Skeletal muscle tissue (tissue), 3 donors: ENCODE measurements at regions not wholly inside any gene's neighbourhood (a gene's known extent, or its start where the extent isn't known, plus 50 kb on each side); places are given as distances from the start of the nearest gene placed in this dataset.
"Not testable (repeated sequence)": the region's sequence is repeated elsewhere in the genome, so short reads cannot be mapped to it uniquely, and the experiment has no call there.

Source experiments
- H3K27ac ChIP-seq: one replicate; pipeline ENCODE4 v1.7.0; 2013; ENCODE audit warnings: mild to moderate bottlenecking, low read depth, low read length, inconsistent platforms
- H3K27me3 ChIP-seq, 3 donors: one replicate each; pipeline ENCODE4 v1.7.0; 2013; ENCODE audit warnings: low read length in 3 of 3; ENCODE audit not compliant: control insufficient read depth in 3 of 3, insufficient read depth in 3 of 3
- H3K36me3 ChIP-seq, 3 donors: one replicate each; pipeline ENCODE4 v1.7.0; 2013; ENCODE audit warnings: low read length in 3 of 3; ENCODE audit not compliant: control insufficient read depth in 3 of 3, insufficient read depth in 3 of 3
- H3K4me1 ChIP-seq, 3 donors: one replicate each; pipeline ENCODE4 v1.7.0; 2013; ENCODE audit warnings: low read length in 3 of 3, mild to moderate bottlenecking in 3 of 3; ENCODE audit not compliant: control insufficient read depth in 3 of 3, insufficient read depth in 3 of 3
- H3K4me3 ChIP-seq, 3 donors: one replicate each; pipeline ENCODE4 v1.7.0; 2013; ENCODE audit warnings: low read length in 3 of 3
- H3K9ac ChIP-seq, 3 donors: one replicate each; pipeline ENCODE4 v1.7.0; 2013; ENCODE audit warnings: low read length in 3 of 3, mild to moderate bottlenecking in 3 of 3, moderate library complexity in 2 of 3, low read depth in 1 of 3
- H3K9me3 ChIP-seq, 3 donors: one replicate each; pipeline ENCODE4 v1.7.0; 2013; ENCODE audit warnings: low read length in 3 of 3; ENCODE audit not compliant: control insufficient read depth in 3 of 3
- donor health status: Osteomylitis.

DNA sequence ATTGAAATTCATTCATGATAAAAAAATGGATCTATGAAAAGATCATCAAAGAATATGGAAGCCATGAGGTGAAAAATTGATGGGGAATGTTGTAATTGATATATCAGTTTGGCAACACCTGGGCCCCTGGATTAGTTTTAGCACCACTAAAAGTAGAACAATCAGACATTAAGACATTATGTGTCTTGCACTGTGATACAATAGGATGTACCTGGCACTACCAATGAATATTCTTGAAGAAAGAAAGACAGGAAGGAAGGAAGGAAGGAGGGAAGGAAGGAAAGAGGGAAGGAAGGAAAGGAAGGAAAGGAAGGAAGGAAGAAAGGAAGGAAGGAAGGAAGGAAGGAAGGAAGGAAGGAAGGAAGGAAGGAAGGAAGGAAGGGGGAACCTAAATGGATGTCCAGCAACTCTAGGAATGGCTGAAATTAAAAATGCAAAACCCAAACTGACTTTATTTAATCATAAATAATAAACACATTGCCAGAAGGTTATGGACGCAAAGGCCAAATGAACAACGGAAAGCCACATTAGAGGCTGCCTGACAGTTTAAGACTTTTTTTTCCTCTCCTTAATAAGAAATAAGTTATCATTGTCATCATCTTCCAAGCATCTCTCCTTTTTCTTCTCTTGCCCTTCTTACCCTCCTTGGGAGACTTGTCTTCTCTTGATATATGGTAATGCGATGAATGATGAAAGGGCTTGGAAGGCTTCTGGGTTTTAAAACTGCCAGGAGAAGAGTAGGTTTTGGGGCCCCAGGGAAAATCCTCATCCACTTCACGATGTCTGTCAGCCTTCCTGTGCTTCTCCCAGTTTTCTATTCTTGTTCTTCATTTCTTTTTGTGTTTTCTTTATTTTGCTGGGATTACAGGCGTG is 224.4 kb downstream of the EXOC5 start:
- not testable (repeated sequence) for H3K4me1 ChIP-seq, H3K9me3 ChIP-seq, H3K27ac ChIP-seq, H3K27me3 ChIP-seq, H3K4me3 ChIP-seq, H3K36me3 ChIP-seq, H3K9ac ChIP-seq

DNA sequence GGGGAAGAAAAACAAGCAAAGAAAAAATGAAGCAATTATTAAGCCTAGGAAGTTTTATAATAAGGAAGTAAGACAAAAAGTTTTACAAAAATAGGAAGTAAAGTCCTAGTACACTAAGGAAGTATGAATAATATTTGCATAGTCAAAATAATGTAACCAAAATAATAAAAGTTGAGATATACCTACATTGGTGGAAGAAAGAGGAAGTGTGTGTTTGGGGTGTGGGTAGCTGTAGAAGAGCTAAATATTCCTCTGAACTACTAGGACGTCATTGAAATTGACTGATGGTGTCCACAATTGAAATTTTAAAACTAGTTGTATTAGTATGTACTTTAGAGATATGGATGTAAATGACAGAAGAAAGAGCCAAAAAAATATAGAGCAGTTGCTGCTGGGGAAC is 228.4 kb upstream of the OTX2 start:
- no peaks in the 10 kb centered on the region for H3K4me1 ChIP-seq
- no peak overlapping the region for H3K9ac ChIP-seq
- no peak overlapping the region for H3K27ac ChIP-seq
- H3K27me3 ChIP-seq: no peaks in the 10 kb centered on the region
- no peak overlapping the region for H3K4me3 ChIP-seq
- peaks cover 0 to 2% (median 0%) of the 10 kb centered on the region in 3 donors for H3K9me3 ChIP-seq
- H3K36me3 ChIP-seq: no peaks in the 10 kb centered on the region

DNA sequence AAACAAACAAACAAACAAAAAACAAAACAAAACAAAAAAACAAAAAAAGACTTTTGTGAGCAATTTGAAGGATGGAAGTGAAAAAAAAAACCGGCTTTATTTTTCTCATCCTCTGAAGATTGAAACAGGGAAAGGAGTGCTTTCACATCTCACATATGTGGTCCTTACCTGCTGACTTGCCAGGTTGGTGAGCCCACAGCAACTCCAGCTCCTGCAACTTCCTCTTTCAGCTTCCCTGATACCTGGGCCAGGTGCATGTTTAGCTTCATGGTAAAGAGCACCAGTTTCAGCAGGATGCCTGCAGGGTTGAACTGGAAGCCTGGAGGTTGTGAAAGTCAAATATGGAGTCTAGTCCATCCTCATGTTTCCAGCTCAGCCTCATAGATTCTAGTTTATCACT is 221.2 kb upstream of the OTX2 start:
- Histone ChIP-seq H3K27me3 (no peaks in the 10 kb centered on the region), H3K9ac (no peak overlapping the region), H3K36me3 (no peaks in the 10 kb centered on the region), H3K4me3 (no peak overlapping the region), H3K27ac (no peak overlapping the region), H3K9me3 (peaks cover 4 to 8% (median 8%) of the 10 kb centered on the region in 3 donors), H3K4me1 (no peaks in the 10 kb centered on the region)

DNA sequence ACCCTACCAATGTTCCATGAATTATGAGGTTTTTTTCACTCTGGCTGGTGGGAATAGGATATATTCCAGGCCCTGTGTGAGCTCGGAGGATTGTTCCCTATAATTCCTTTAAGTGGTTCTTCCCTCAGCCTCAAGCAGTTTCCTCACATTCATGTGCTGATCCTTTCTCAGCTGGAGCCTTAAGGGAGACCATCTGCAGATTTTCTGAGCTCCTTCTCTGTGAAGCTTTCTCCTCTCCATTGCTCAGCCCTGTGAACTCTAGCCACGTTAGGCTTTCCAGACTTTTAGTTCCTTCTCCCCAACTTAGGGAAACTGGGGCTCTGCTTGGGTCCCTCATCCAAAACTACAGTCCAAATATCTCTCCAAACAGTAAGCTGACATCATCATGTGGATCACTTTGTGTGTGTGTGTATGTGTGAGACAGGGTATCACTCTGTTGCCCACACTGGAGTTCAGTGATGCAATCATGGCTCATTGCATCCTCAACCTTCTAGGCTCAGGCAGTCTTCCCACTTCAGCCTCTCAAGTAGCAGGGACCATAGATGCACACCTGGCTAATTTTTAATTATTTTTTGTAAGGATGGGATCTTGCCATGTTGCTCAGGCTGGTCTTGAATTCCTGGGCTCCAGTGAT is 219.5 kb upstream of the OTX2 start:
- Histone ChIP-seq H3K27me3 (no peaks in the 10 kb centered on the region), H3K27ac (no peak overlapping the region), H3K36me3 (no peaks in the 10 kb centered on the region), H3K4me1 (no peaks in the 10 kb centered on the region), H3K9ac (no peak overlapping the region), H3K9me3 (peaks cover 4 to 8% (median 8%) of the 10 kb centered on the region in 3 donors), H3K4me3 (no peak overlapping the region)

DNA sequence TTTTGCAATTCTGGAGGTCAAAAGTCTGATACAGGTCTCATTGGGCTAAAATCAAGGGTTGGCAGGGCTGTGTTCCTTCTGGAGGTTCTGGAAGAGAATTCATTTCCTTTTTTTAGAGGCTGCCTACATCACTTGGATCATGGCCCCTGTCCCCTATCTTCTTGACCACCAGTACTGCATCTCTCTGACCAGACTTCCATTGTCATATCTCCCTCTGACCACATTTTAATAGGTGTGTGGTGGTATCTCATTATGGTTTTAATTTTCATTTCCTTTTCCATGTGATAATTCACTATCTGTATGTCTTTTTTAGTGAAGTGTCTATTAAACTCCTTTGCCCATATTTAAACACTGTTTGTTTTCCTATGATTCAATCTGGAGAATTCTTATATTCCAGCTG is 215.2 kb upstream of the OTX2 start:
- no peaks in the 10 kb centered on the region for H3K36me3 ChIP-seq
- H3K4me1 ChIP-seq: no peaks in the 10 kb centered on the region
- H3K9me3 ChIP-seq: peaks cover 0 to 4% (median 0%) of the 10 kb centered on the region in 3 donors
- H3K4me3 ChIP-seq: no peak overlapping the region
- no peaks in the 10 kb centered on the region for H3K27me3 ChIP-seq
- no peak overlapping the region for H3K27ac ChIP-seq
- no peak overlapping the region for H3K9ac ChIP-seq

DNA sequence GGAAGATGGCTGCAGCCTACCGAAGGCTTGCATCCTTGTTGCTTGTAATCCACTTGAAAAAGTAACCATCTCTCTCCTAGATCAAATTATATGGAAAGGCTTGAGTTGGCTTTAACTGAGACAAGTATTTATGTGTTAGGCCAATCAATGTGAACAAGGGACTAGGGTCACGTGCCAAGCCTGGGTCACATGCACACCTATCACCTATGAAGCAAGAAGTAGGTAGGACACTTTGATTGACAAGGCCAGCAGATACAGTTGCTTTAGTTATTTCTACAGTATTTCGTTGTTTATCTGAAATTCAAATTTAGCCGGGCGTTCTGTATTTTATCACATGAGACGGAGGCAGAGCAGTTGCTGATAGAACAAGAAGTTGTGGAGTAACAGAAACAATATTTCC is 212.3 kb upstream of the OTX2 start:
- H3K4me1 ChIP-seq: no peaks in the 10 kb centered on the region
- no peaks in the 10 kb centered on the region for H3K27me3 ChIP-seq

DNA sequence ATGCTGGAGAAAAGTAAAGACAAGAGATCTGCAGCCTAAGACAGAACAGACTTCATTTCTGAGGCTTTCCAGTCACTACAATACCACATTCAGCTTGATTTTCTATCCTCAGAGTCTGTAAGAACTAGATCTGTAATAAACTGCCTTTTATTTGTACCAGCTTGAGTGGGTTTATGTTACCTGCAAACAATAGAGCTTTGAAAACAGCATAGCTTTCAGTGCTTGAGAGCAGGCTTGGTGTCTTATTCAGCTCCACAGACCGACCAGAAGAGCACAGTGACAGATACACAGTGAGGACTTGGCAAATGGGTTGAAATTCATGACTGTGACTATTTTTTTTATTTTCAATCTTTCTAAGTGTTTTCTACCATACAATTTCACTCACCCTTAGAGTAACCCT is 207.8 kb upstream of the OTX2 start:
- Histone ChIP-seq H3K27ac (no peak overlapping the region), H3K9me3 (no peaks in the 10 kb centered on the region), H3K4me3 (no peak overlapping the region), H3K36me3 (no peaks in the 10 kb centered on the region), H3K27me3 (no peaks in the 10 kb centered on the region), H3K4me1 (no peaks in the 10 kb centered on the region), H3K9ac (no peak overlapping the region)

More for the DNA sequence above, 212.3 kb upstream of the OTX2 start:
- Histone ChIP-seq H3K36me3 (no peaks in the 10 kb centered on the region), H3K9ac (no peak overlapping the region), H3K4me3 (no peak overlapping the region), H3K27ac (no peak overlapping the region), H3K9me3 (no peaks in the 10 kb centered on the region)

DNA sequence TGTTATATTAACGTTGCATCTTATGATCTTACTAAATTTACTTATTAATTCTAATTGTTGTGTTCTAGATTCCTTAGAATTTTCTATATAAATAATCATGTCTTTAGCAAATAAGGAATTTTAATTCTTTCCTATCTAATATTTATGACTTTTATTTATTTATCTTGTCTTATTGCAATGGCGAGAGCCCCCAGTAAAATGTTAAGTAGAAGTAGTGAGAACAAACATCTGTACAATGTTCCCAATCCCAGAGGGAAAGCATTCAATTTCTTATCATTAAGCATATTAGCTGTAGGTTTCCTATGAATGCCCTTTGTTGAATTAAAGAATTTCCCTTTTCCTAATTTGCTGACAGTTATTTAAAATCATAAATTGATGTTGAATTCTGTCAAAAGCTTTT is 203.7 kb upstream of the OTX2 start:
- peaks cover 0 to 2% (median 0%) of the 10 kb centered on the region in 3 donors for H3K9me3 ChIP-seq
- no peak overlapping the region for H3K4me3 ChIP-seq
- no peak overlapping the region for H3K9ac ChIP-seq
- H3K36me3 ChIP-seq: no peaks in the 10 kb centered on the region
- no peak overlapping the region for H3K27ac ChIP-seq
- H3K27me3 ChIP-seq: no peaks in the 10 kb centered on the region
- H3K4me1 ChIP-seq: no peaks in the 10 kb centered on the region

DNA sequence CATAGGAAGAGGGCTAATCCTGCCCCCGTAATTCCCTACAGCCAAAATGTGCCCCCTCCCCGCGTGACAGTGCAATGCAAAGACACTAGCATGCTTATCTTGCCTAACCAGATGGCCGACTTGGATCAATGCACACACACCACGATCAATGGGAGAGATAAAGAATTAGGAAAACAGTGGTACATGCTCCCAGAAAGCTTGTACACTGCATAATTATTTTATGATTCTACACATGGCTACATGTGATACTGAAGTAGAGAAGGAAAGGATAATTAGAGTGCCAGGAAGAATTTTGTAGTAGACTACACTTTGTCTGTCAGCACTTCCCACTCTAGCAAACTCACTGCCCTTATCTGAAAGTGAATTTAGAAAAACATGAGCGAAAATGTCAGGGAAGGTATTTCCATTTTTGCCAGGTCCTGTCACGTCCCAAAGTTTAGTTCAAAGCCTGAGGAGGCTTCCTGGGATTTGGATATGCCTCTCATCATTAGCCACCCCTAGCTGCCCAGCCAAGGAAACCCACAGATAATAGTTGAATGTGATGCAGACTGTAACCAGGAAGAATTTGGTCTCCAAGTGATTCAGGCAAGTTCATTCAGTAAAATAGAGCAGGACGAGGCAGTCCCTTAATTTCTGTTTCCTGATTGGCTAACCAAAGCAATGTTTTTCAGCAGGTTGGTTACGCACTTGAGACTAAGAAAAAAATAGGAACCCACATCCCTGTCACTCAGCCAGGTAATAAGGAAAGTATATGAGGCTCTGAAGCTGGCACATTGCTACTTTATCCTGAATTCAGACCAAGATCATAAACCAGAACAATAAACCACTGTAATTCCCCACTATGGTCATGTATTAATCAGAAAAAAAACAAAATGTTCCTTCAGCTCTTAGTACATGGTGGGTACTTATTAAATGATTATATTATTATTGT is 199.6 kb upstream of the OTX2 start:
- Histone ChIP-seq H3K9me3 (peaks cover 0 to 2% (median 0%) of the 10 kb centered on the region in 3 donors), H3K4me3 (no peak overlapping the region), H3K27ac (no peak overlapping the region), H3K36me3 (no peaks in the 10 kb centered on the region), H3K4me1 (no peaks in the 10 kb centered on the region), H3K27me3 (peaks cover 0 to 2% (median 0%) of the 10 kb centered on the region in 3 donors), H3K9ac (no peak overlapping the region)
